ENCODE measurements at regions not wholly inside any gene's neighbourhood (a gene's known extent, or its start where the extent isn't known, plus 50 kb on each side); places are given as distances from the start of the nearest gene placed in this dataset.
A peak's percentile ranks its signal among the peaks of the same experiment; 100 is the strongest.

DNA sequence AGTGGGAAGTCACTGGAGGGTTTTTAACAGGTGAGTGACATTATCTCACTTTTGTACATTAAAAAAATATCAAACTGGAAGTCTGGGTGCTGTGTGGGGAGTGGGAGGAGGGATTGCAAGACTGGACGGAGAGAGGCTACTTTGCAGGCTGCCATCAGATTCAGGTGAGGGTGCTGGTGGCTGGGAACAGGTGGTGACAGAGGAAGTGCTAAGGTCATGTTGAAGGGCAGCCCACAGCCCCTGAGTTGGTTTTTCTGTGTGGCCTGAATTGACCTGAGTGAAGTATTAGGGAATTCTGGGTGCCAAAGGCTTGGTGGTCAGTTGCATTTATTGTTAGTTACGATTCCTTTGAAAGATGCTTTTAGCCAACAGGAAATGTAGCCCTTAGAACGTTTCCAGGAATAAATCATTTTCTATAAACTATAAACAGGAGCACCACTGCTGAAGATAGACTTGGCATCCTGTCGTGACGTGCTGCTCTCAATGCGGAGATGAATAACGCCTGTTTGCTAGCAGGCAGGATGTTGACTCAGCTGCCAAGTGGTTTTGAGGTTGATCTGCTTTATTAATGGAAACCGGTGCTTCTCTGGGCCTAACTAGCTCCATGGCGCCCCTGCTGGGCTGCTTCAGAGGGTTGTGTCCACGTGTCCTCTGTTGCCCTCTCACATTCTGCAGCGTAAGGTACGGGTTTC lies 707.5 kb upstream of the TMEM132C start:
- DNase-seq, result peak; percentile 73
- H3K36me3 ChIP-seq, result no peaks in the 10 kb centered on the region
- no peaks in the 10 kb centered on the region for H3K9me3 ChIP-seq
- WGBS, 5 donors, result 11 to 19% (median 15%) methylated on average over 12 of the region's 12 CpGs
- no peak overlapping the region for H3K27ac ChIP-seq
- no peak overlapping the region for H3K4me3 ChIP-seq
- peaks cover 0 to 6% (median 0%) of the 10 kb centered on the region in 6 donors for H3K4me1 ChIP-seq
- TF ChIP-seq POLR2A (IDR thresholded peaks at IDR 0.05) (no peak), POLR2AphosphoS5 (IDR thresholded peaks at IDR 0.05) (peak in 1 of 3 donors; percentile 30)
- TF ChIP-seq, protein P1, sequence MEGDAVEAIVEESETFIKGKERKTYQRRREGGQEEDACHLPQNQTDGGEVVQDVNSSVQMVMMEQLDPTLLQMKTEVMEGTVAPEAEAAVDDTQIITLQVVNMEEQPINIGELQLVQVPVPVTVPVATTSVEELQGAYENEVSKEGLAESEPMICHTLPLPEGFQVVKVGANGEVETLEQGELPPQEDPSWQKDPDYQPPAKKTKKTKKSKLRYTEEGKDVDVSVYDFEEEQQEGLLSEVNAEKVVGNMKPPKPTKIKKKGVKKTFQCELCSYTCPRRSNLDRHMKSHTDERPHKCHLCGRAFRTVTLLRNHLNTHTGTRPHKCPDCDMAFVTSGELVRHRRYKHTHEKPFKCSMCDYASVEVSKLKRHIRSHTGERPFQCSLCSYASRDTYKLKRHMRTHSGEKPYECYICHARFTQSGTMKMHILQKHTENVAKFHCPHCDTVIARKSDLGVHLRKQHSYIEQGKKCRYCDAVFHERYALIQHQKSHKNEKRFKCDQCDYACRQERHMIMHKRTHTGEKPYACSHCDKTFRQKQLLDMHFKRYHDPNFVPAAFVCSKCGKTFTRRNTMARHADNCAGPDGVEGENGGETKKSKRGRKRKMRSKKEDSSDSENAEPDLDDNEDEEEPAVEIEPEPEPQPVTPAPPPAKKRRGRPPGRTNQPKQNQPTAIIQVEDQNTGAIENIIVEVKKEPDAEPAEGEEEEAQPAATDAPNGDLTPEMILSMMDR (IDR thresholded peaks at IDR 0.05 in 8 of 11, conservative IDR thresholded peaks at IDR 0.05 in 3 of 11), result peak in 5 of 11 experiments; percentile 7 to 44 (median 30)
- H3K27me3 ChIP-seq (replicated peaks in 1 of 7), result no peaks in the 10 kb centered on the region
- intact Hi-C loops (cut with DNase I; ENCODE audit: low total_unique reads), result no loop called here

DNA sequence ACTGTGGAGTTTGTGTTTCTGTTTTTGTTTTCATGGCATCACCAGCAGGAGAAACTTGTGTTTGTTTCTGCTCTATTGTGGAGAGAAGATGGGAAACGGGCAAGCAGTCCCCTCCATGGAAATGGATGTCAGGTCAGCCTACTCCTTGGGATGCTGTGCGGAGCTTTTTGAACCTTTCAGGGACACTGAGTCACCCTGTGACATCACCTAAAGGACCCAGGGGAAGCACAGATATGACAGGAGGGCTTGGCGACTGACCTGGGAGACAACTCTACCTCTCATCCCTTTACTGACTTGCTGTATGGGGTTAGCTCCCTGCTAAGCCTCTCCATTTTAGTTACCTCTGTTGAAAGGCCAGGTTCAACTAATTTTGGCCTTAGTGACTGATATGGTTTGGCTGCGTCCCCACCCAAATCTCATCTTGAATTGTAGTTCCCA lies 706.9 kb upstream of the TMEM132C start:
- DNase-seq, result no peak
- H3K36me3 ChIP-seq, result no peaks in the 10 kb centered on the region
- H3K4me3 ChIP-seq, result no peak overlapping the region
- no peaks in the 10 kb centered on the region for H3K27me3 ChIP-seq (replicated peaks in 1 of 7)
- TF ChIP-seq POLR2A (IDR thresholded peaks at IDR 0.05), result no peak
- TF ChIP-seq, protein P1 (IDR thresholded peaks at IDR 0.05 in 8 of 11, conservative IDR thresholded peaks at IDR 0.05 in 3 of 11), result peak in 2 of 11 experiments; percentile 2 to 5
- H3K4me1 ChIP-seq, result peaks cover 0 to 6% (median 0%) of the 10 kb centered on the region in 6 donors
- 81 to 93% (median 89%) methylated on average over 4 of the region's 4 CpGs for WGBS, 5 donors
- peaks cover 0 to 4% (median 0%) of the 10 kb centered on the region in 8 donors for H3K9me3 ChIP-seq
- H3K27ac ChIP-seq, result no peak overlapping the region
- intact Hi-C loops (cut with DNase I; ENCODE audit: low total_unique reads), result no loop called here

DNA sequence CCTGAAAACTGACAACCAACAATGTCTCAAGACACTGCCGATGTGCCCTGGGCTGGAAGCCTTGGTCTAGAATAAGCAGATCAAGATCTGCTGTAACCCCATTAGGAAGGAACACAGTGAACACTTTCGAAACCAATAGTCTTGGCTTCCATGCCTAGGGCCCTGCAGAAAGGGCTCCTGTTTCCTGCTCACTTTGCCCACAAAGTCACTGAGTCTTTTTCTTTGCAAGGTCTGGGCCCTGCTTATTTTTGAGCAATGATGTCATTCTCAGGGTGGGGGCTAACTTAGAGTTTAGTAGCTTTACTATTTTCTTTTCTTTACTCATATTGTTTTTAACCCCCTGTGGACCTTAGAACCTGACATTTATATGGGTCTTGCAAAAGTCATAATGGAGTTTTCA lies 704.2 kb upstream of the TMEM132C start:
- DNase-seq, result no peak
- Histone ChIP-seq H3K27me3 (replicated peaks in 1 of 7) (no peaks in the 10 kb centered on the region), H3K36me3 (no peaks in the 10 kb centered on the region), H3K9me3 (peaks cover 0 to 12% (median under 1%) of the 10 kb centered on the region in 8 donors), H3K4me3 (no peak overlapping the region), H3K27ac (no peak overlapping the region), H3K4me1 (peaks cover 0 to 6% (median 0%) of the 10 kb centered on the region in 6 donors)
- TF ChIP-seq POLR2A (IDR thresholded peaks at IDR 0.05) (no peak), POLR2AphosphoS5 (IDR thresholded peaks at IDR 0.05) (no peak)
- TF ChIP-seq, protein P1 (IDR thresholded peaks at IDR 0.05 in 8 of 11, conservative IDR thresholded peaks at IDR 0.05 in 3 of 11), result no peak
- WGBS, 5 donors, result 87 to 95% (median 91%) methylated on average over 2 of the region's 2 CpGs
- intact Hi-C loops (cut with DNase I; ENCODE audit: low total_unique reads), result no loop called here

DNA sequence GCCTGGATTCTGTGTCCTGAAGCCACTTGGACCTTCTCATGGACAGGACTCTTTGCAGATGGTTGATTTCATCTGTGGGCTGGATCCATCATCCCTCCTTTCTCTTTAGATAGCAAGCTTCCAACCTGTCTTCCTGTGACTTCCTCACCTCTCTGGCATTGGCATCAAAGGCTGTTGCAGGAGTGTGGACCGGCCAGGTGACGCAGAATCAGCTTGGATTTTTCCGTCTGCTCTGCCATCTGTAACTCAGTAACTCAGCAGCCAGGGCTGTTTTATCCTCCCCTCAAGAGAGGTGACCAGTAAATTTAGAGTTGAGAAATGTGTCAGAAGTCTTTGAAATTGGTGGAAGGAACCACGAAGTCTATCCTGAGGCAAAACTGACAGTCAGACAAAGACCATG lies 701.7 kb upstream of the TMEM132C start:
- no peak for DNase-seq
- Histone ChIP-seq H3K4me3 (no peak overlapping the region), H3K9me3 (peaks cover 0 to 27% (median 1%) of the 10 kb centered on the region in 8 donors), H3K36me3 (no peaks in the 10 kb centered on the region), H3K4me1 (no peaks in the 10 kb centered on the region), H3K27me3 (replicated peaks in 1 of 7) (no peaks in the 10 kb centered on the region), H3K27ac (no peak overlapping the region)
- intact Hi-C loops (cut with DNase I; ENCODE audit: low total_unique reads), result no loop called here
- TF ChIP-seq POLR2A (IDR thresholded peaks at IDR 0.05) (no peak), POLR2AphosphoS5 (IDR thresholded peaks at IDR 0.05) (no peak)
- TF ChIP-seq, protein P1 (IDR thresholded peaks at IDR 0.05 in 8 of 11, conservative IDR thresholded peaks at IDR 0.05 in 3 of 11), result no peak
- WGBS, 5 donors, result 90 to 96% (median 92%) methylated on average over 4 of the region's 4 CpGs
